ENCODE measurements at regions not wholly inside any gene's neighbourhood (a gene's known extent, or its start where the extent isn't known, plus 50 kb on each side); places are given as distances from the start of the nearest gene placed in this dataset.

- TF ChIP-seq CTCF (conservative IDR thresholded peaks at IDR 0.05), result no peak
- TF ChIP-seq ZFX (IDR thresholded peaks at IDR 0.05), result no peak
Measured at GRCh38 chr4:72994670-72995069, 74.8 kb downstream of the COX18 start.
